ENCODE measurements at regions not wholly inside any gene's neighbourhood (a gene's known extent, or its start where the extent isn't known, plus 50 kb on each side); places are given as distances from the start of the nearest gene placed in this dataset.

DNA sequence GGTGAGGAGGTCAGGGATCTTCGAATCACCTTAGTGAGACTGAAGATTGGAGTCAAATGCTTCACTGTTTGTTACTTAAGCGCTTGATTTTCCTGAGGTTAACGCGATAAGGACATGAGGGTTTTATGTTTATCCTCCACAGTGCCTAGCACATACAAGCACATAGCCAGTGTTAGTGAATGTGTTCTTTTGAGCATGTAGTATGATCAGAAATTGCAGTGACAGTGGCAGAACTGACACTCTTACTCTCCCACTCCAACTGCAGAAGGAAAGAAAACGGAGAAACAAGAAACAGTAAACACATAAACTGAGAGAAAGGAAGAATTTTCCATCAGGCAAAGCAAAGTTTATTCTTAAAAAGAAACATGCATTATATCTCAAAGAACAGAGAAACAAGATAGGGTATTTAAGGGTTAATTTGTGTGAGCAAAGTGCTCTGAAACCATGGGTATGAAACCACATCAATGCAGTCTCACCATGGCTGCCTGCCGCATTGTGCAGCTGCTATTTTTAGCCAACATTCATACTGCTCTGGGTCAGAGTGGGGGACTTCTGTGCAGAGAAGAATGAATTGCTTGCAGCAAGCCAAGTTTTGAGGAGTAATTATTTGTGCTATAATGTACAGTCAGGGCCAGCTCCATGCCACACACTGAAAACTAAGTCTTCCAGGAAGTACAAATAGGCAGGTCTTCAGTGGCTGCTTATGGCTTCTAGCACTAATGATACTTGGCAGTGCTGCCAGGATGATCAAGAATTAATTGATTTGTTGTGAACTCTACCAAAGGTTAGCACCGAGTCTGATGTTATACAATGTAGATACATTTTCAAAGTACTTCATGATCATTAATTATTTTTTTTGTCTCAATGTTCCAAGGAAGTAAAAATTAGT, 152.0 kb downstream of the MACC1 start:
- TF ChIP-seq, protein P1, sequence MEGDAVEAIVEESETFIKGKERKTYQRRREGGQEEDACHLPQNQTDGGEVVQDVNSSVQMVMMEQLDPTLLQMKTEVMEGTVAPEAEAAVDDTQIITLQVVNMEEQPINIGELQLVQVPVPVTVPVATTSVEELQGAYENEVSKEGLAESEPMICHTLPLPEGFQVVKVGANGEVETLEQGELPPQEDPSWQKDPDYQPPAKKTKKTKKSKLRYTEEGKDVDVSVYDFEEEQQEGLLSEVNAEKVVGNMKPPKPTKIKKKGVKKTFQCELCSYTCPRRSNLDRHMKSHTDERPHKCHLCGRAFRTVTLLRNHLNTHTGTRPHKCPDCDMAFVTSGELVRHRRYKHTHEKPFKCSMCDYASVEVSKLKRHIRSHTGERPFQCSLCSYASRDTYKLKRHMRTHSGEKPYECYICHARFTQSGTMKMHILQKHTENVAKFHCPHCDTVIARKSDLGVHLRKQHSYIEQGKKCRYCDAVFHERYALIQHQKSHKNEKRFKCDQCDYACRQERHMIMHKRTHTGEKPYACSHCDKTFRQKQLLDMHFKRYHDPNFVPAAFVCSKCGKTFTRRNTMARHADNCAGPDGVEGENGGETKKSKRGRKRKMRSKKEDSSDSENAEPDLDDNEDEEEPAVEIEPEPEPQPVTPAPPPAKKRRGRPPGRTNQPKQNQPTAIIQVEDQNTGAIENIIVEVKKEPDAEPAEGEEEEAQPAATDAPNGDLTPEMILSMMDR (conservative IDR thresholded peaks at IDR 0.05; ENCODE audit: low read depth in 2 of 2), result no peak
- TF ChIP-seq EZH2phosphoT487 (IDR thresholded peaks at IDR 0.05; ENCODE audit: unreplicated experiment) (no peak), EZH2 (IDR thresholded peaks at IDR 0.05; ENCODE audit: low read depth, unreplicated experiment) (no peak), POLR2AphosphoS5 (IDR thresholded peaks at IDR 0.05; ENCODE audit: low read depth) (no peak), JUNB (IDR thresholded peaks at IDR 0.05; ENCODE audit: unreplicated experiment) (no peak), CREB1 (CRISPR knock-in tag; IDR thresholded peaks at IDR 0.05; ENCODE audit: low read depth) (no peak), NANOG (IDR thresholded peaks at IDR 0.05; ENCODE audit: borderline replicate concordance) (no peak), ZNF331 (CRISPR knock-in tag; IDR thresholded peaks at IDR 0.05; ENCODE audit: low read depth) (no peak)
- TF ChIP-seq, protein P2, sequence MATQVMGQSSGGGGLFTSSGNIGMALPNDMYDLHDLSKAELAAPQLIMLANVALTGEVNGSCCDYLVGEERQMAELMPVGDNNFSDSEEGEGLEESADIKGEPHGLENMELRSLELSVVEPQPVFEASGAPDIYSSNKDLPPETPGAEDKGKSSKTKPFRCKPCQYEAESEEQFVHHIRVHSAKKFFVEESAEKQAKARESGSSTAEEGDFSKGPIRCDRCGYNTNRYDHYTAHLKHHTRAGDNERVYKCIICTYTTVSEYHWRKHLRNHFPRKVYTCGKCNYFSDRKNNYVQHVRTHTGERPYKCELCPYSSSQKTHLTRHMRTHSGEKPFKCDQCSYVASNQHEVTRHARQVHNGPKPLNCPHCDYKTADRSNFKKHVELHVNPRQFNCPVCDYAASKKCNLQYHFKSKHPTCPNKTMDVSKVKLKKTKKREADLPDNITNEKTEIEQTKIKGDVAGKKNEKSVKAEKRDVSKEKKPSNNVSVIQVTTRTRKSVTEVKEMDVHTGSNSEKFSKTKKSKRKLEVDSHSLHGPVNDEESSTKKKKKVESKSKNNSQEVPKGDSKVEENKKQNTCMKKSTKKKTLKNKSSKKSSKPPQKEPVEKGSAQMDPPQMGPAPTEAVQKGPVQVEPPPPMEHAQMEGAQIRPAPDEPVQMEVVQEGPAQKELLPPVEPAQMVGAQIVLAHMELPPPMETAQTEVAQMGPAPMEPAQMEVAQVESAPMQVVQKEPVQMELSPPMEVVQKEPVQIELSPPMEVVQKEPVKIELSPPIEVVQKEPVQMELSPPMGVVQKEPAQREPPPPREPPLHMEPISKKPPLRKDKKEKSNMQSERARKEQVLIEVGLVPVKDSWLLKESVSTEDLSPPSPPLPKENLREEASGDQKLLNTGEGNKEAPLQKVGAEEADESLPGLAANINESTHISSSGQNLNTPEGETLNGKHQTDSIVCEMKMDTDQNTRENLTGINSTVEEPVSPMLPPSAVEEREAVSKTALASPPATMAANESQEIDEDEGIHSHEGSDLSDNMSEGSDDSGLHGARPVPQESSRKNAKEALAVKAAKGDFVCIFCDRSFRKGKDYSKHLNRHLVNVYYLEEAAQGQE (IDR thresholded peaks at IDR 0.05; ENCODE audit: unreplicated experiment), result no peak

Data from GM23338 (cell line).